SK-N-SH (cell line): ENCODE measurements at regions not wholly inside any gene's neighbourhood (a gene's known extent, or its start where the extent isn't known, plus 50 kb on each side); places are given as distances from the start of the nearest gene placed in this dataset.

Experiments used
- CTCF ChIA-PET: fragments of 300-600, 350-600 bp; formaldehyde crosslinking; extraction: SDS; loops from one replicate; lab custom pipeline; 2021; lab: Yijun Ruan, JAX
- POLR2A ChIA-PET: fragments of 350-600 bp; sonication (Branson Sonifier 250); formaldehyde crosslinking; extraction: SDS; loops from one replicate; lab custom pipeline; 2020; ENCODE audit warnings: antibody characterized with exemption, inconsistent platforms; lab: Yijun Ruan, JAX
- DNase-seq: peaks from one replicate; pipeline ENCODE4 v3.0.0; 2012
- H2AFZ ChIP-seq: fragments of 200-600 bp; sonication (generic); 2 replicates; pipeline ENCODE4 v1.8.1; 2016; ENCODE audit warnings: antibody characterized with exemption, mild to moderate bottlenecking, low read depth
- H3F3A ChIP-seq: fragments of 200-600 bp; sonication (generic); replicated peaks from 2 replicates; pipeline ENCODE3; 2016; ENCODE audit warnings: antibody characterized with exemption, mild to moderate bottlenecking; ENCODE audit not compliant: insufficient read depth
- H3K27ac ChIP-seq, 2 experiments: fragments of 200-500 bp in 1 of 2; fragments of 200-600 bp in 1 of 2; sonication (Bioruptor generic) in 1 of 2; sonication (generic), shearing (Covaris generic) in 1 of 2; 2 replicates each; pipeline versions ENCODE4 v1.5.1 to v1.6.1; 2014 to 2016; ENCODE audit warnings: low read depth in 2 of 2, inconsistent platforms in 1 of 2, low read length in 1 of 2, mild to moderate bottlenecking in 1 of 2, mixed read lengths in 1 of 2
- H3K27me3 ChIP-seq: fragments of 200-600 bp; sonication (generic), shearing (Covaris generic); 2 replicates; pipeline ENCODE4 v1.6.1; 2016; ENCODE audit warnings: mixed run types; ENCODE audit not compliant: insufficient read depth
- H3K36me3 ChIP-seq, 2 experiments: fragments of 200-500 bp in 1 of 2; fragments of 200-600 bp in 1 of 2; sonication (Bioruptor generic) in 1 of 2; sonication (generic) in 1 of 2; replicated peaks in 1 of 2; 2 replicates each; pipeline versions ENCODE3 to v1.5.1; 2014 to 2016; ENCODE audit warnings: low read length in 1 of 2, mild to moderate bottlenecking in 1 of 2; ENCODE audit not compliant: insufficient read depth in 2 of 2, control insufficient read depth in 1 of 2
- H3K4me1 ChIP-seq, 2 experiments: fragments of 200-500 bp in 1 of 2; fragments of 200-600 bp in 1 of 2; sonication (Bioruptor generic) in 1 of 2; sonication (generic), shearing (Covaris generic) in 1 of 2; 2 replicates each; pipeline versions ENCODE4 v1.5.1 to v1.6.1; 2014 to 2016; ENCODE audit warnings: low read depth in 1 of 2, low read length in 1 of 2, mixed run types in 1 of 2; ENCODE audit not compliant: insufficient read depth in 2 of 2, control insufficient read depth in 1 of 2
- H3K4me2 ChIP-seq: fragments of 200-600 bp; sonication (generic), shearing (Covaris generic); 2 replicates; pipeline ENCODE4 v1.6.1; 2017; ENCODE audit warnings: mixed run types
- H3K4me3 ChIP-seq, 2 experiments: fragments of 200-500 bp in 1 of 2; fragments of 200-600 bp in 1 of 2; sonication (Bioruptor generic) in 1 of 2; sonication (generic), shearing (Covaris generic) in 1 of 2; 2 replicates each; pipeline versions ENCODE4 v1.5.1 to v1.8.1; 2014 to 2016; ENCODE audit warnings: low read depth in 2 of 2, inconsistent platforms in 1 of 2, low read length in 1 of 2, mild to moderate bottlenecking in 1 of 2, mixed read lengths in 1 of 2, moderate library complexity in 1 of 2
- H3K79me2 ChIP-seq: fragments of 200-600 bp; sonication (generic); 2 replicates; pipeline ENCODE4 v1.8.1; 2017; ENCODE audit warnings: mild to moderate bottlenecking; ENCODE audit not compliant: insufficient read depth
- H3K9ac ChIP-seq: fragments of 200-600 bp; sonication (generic); 2 replicates; pipeline ENCODE4 v1.6.1; 2017; ENCODE audit warnings: mixed run types
- H3K9me2 ChIP-seq: fragments of 200-600 bp; sonication (generic); 2 replicates; pipeline ENCODE4 v1.6.1; 2017; ENCODE audit warnings: mixed run types
- H3K9me3 ChIP-seq: fragments of 200-600 bp; sonication (generic); 2 replicates; pipeline ENCODE4 v1.6.1; 2017; ENCODE audit warnings: mixed run types, mild to moderate bottlenecking, moderate library complexity
- H4K20me1 ChIP-seq: fragments of 200-600 bp; sonication (generic); 2 replicates; pipeline ENCODE4 v1.6.1; 2017; ENCODE audit warnings: mild to moderate bottlenecking, mixed run types; ENCODE audit not compliant: insufficient read depth
- GATA2 ChIP-seq: sonication (generic); formaldehyde crosslinking; IDR thresholded peaks from 2 replicates; pipeline ENCODE4 v1.5.0; 2020; ENCODE audit warnings: mild to moderate bottlenecking, missing genetic modification reagents
- JUND ChIP-seq: IDR thresholded peaks from 2 replicates; pipeline ENCODE4 v1.4.0; 2012
- MEF2A ChIP-seq: IDR thresholded peaks from 2 replicates; pipeline ENCODE4 v1.4.0; 2012; ENCODE audit warnings: low read depth, borderline replicate concordance
- RAD21 ChIP-seq: IDR thresholded peaks from 2 replicates; pipeline ENCODE4 v1.6.1; 2012; ENCODE audit warnings: mild to moderate bottlenecking, low read length
- RCOR1 ChIP-seq: fragments of 150-350 bp; IDR thresholded peaks from 2 replicates; pipeline ENCODE4 v1.6.1; 2017; ENCODE audit warnings: antibody characterized with exemption, low read length
- SMC3 ChIP-seq: IDR thresholded peaks from 2 replicates; pipeline ENCODE4 v1.6.1; 2012; ENCODE audit warnings: low read depth, low read length, improper control_type of control experiment
- WGBS: methylation state at CpG from one replicate; pipeline ENCODE4 v1.1.6; 2017; ENCODE audit warnings: low lambda C conversion rate; 5-methylcytosine and 5-hydroxymethylcytosine counted together
- TF ChIP-seq, protein P1 (sequence below): IDR thresholded peaks from 2 replicates; pipeline ENCODE4 v1.6.1; 2012; ENCODE audit warnings: mild to moderate bottlenecking, low read depth, low read length, moderate library complexity

DNA sequence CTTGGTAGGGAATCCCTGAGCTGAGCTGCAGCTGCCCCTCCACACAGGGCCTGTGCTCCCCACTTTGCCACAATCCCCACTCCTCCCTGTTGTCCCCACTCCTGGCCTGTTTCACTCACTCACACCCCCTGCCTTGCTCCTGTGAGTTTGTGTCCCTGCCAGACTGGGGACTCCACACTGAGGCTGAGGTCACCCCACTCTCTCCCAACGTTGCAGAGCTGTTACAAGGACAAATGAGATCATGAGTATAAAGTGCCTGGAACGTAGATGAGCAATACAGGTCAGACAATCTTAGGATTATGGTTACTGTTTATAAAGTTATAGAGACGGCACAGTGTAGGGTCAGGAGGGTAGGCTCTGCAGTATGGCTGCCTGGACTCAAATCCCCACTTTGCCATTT, 426.0 kb upstream of the SULF2 start:
- 27% methylated on average over 3 of the region's 3 CpGs for WGBS
- H3K36me3 ChIP-seq: no peaks in the 10 kb centered on the region
- H3K79me2 ChIP-seq: no peaks in the 10 kb centered on the region
- H3K4me1 ChIP-seq: no peaks in the 10 kb centered on the region; a peak in 1 of 4 replicates
- no peak overlapping the region for H3K27ac ChIP-seq
- no peak overlapping the region for H3K4me2 ChIP-seq
- no peak overlapping the region for H2AFZ ChIP-seq
- H4K20me1 ChIP-seq: no peaks in the 10 kb centered on the region
- H3K9me2 ChIP-seq: no peaks in the 10 kb centered on the region
- no peak overlapping the region for H3K9ac ChIP-seq
- POLR2A ChIA-PET: no interaction called here
- TF ChIP-seq RAD21 (no peak), RCOR1 (no peak), JUND (no peak), SMC3 (no peak), GATA2 (CRISPR knock-in tag) (no peak)
- TF ChIP-seq, protein P1, sequence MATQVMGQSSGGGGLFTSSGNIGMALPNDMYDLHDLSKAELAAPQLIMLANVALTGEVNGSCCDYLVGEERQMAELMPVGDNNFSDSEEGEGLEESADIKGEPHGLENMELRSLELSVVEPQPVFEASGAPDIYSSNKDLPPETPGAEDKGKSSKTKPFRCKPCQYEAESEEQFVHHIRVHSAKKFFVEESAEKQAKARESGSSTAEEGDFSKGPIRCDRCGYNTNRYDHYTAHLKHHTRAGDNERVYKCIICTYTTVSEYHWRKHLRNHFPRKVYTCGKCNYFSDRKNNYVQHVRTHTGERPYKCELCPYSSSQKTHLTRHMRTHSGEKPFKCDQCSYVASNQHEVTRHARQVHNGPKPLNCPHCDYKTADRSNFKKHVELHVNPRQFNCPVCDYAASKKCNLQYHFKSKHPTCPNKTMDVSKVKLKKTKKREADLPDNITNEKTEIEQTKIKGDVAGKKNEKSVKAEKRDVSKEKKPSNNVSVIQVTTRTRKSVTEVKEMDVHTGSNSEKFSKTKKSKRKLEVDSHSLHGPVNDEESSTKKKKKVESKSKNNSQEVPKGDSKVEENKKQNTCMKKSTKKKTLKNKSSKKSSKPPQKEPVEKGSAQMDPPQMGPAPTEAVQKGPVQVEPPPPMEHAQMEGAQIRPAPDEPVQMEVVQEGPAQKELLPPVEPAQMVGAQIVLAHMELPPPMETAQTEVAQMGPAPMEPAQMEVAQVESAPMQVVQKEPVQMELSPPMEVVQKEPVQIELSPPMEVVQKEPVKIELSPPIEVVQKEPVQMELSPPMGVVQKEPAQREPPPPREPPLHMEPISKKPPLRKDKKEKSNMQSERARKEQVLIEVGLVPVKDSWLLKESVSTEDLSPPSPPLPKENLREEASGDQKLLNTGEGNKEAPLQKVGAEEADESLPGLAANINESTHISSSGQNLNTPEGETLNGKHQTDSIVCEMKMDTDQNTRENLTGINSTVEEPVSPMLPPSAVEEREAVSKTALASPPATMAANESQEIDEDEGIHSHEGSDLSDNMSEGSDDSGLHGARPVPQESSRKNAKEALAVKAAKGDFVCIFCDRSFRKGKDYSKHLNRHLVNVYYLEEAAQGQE: no peak
- TF ChIP-seq, all 33 proteins: peak for 0
- DNase-seq: no peak
- CTCF ChIA-PET: no interaction called here
- Histone ChIP-seq H3K27me3 (no peaks in the 10 kb centered on the region), H3F3A (no peaks in the 10 kb centered on the region), H3K9me3 (no peaks in the 10 kb centered on the region), H3K4me3 (no peak overlapping the region)

DNA sequence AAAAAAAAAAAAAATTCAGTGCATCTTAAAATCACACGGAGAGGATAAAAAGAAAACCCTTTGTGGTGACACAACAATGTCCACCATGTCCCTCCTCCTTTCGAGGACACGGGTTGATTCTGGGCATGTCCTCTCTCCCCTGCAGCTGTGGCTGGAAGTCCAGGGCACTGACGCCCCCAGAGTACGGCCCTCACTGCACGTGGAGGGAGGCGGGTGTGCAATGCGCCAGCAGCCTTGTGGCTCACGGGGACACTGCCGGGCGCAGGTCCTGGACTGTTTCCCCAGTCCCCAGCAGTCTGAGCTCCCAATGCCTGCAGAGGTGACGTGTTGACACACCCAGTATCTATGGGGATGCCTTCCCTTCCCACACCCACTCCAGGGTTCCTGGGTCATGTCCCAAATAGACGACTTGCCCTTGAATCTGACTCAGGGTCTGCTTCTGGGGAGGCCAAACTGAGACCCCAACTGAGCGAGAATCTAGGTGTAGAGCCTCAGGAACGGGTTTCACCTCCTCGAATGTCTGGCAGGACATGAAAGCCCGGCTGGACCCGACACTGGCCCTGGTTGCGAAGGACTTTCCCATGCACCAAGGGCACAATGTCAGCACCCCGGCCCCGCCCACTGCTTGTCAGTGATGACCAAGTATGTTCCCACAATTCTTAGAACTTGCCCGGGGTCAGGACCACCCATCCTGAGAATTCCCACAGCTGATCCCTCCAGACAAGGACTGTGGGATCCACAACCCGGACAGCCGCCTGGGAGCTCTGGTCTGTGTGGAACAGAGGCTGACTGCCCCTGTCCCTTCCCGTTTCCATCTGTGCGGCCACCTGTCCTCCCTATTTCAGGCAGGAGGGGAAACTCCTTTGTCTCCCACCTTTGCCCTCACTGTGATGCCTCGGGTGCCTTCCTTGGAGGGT, 425.1 kb upstream of the SULF2 start:
- Histone ChIP-seq H3K4me1 (no peaks in the 10 kb centered on the region; a peak in 1 of 4 replicates), H2AFZ (no peak overlapping the region), H3K79me2 (no peaks in the 10 kb centered on the region), H3F3A (no peaks in the 10 kb centered on the region), H3K36me3 (no peaks in the 10 kb centered on the region), H3K27ac (no peak overlapping the region), H3K4me3 (no peak overlapping the region), H3K9me2 (no peaks in the 10 kb centered on the region), H3K9me3 (no peaks in the 10 kb centered on the region), H3K27me3 (no peaks in the 10 kb centered on the region), H3K4me2 (no peak overlapping the region), H3K9ac (no peak overlapping the region), H4K20me1 (no peaks in the 10 kb centered on the region)
- POLR2A ChIA-PET: no interaction called here
- WGBS: 58% methylated on average over 19 of the region's 27 CpGs
- CTCF ChIA-PET: no interaction called here
- no peak for TF ChIP-seq SMC3
- TF ChIP-seq RAD21: no peak
- TF ChIP-seq MEF2A: no peak
- no peak for TF ChIP-seq JUND
- DNase-seq: no peak
